HEK293T (cell line): ENCODE measurements at regions not wholly inside any gene's neighbourhood (a gene's known extent, or its start where the extent isn't known, plus 50 kb on each side); places are given as distances from the start of the nearest gene placed in this dataset.

Experiments
- BHLHE40 ChIP-seq: fragments of 450-650 bp; IDR thresholded peaks from 2 replicates; pipeline ENCODE4 v1.6.1; 2016; ENCODE audit warnings: mild to moderate bottlenecking, moderate library complexity, borderline replicate concordance
- SP1 ChIP-seq: fragments of 450-650 bp; IDR thresholded peaks from 2 replicates; pipeline ENCODE4 v1.6.1; 2017
- TARDBP ChIP-seq: fragments of 450-650 bp; IDR thresholded peaks from 2 replicates; pipeline ENCODE4 v1.6.1; 2016
- TF ChIP-seq, protein P1 (sequence below): fragments of 450-650 bp; IDR thresholded peaks from 2 replicates; pipeline ENCODE4 v1.6.1; 2016

- TF ChIP-seq SP1 (no peak), TARDBP (no peak), BHLHE40 (no peak)
- TF ChIP-seq, protein P1, sequence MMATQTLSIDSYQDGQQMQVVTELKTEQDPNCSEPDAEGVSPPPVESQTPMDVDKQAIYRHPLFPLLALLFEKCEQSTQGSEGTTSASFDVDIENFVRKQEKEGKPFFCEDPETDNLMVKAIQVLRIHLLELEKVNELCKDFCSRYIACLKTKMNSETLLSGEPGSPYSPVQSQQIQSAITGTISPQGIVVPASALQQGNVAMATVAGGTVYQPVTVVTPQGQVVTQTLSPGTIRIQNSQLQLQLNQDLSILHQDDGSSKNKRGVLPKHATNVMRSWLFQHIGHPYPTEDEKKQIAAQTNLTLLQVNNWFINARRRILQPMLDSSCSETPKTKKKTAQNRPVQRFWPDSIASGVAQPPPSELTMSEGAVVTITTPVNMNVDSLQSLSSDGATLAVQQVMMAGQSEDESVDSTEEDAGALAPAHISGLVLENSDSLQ = no peak
Observed at GRCh38 chr5:62767650-62768049, 189.0 kb downstream of the LRRC70 start.
